Anterior cingulate cortex (tissue), 58 donors: ENCODE measurements at regions not wholly inside any gene's neighbourhood (a gene's known extent, or its start where the extent isn't known, plus 50 kb on each side); places are given as distances from the start of the nearest gene placed in this dataset.
"Not testable (repeated sequence)": the region's sequence is repeated elsewhere in the genome, so short reads cannot be mapped to it uniquely, and the experiment has no call there.

Experiments used
- DNase-seq, 58 donors: peaks; one replicate each; lab custom pipeline; 2025; lab: John Stamatoyannopoulos, UW

DNA sequence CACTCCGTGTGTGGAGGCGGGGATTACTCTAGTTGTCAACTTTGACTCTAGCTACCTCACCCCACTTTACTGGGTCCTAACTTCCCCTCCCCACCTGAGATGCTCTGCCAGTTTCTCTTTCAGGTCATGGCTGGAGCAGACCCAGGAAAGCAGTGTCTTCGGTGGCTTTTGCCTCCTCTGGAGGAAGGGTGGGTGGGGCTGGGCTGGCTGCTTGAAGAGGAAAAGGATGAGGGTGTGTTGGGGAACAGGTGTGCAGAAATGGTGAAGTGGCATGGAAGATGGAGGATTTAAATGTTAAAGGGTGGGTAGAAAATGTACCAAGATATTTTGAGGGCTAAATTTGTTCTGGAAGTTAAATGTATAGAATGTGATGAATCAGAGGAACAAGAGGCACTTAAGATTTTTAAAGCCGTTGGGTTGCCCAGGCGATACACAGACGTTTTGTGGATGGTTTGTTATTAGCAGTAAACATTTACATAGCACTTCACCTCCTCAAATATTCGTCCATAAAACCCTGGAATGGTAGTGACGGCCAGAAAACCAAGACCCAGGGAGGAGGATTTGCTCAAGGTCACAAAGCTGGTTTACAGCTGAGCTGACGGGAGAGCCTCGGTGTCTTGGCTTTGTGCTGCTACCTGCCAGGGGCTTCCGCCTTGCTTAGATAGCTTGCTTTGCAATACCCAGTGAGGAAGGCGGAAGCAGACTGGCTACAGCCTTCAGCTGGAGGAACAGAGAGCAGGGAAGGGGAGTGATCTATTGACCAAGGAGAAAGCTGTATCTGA is 72.2 kb upstream of the PRMT8 start:
- DNase-seq, result peak in 1 of 58 donors; percentile 10

GRCh38 chr12:3419558-3419957 is 71.4 kb upstream of the PRMT8 start:
- no peak for DNase-seq

DNA sequence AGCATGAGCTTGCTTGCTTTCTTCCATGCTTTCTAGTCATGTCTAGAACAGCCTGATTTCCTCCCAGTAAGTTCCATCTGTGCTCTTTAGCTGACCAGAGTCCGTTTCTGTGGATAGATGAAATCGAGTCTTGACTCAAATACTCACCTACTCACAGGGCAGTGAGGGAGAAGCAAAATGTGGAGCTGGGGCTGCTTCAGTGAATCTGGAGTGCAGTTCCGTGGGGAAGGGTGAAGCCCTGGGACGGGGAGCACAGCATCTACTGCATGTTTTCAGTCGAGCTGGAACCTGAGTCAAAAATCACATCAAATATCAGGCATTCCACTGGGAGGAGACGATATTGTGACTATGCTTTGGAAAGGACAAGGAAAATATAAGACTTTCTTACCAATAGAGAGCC is 70.3 kb upstream of the PRMT8 start:
- DNase-seq, result peak in 18 of 58 donors; percentile 4 to 60 (median 18)

DNA sequence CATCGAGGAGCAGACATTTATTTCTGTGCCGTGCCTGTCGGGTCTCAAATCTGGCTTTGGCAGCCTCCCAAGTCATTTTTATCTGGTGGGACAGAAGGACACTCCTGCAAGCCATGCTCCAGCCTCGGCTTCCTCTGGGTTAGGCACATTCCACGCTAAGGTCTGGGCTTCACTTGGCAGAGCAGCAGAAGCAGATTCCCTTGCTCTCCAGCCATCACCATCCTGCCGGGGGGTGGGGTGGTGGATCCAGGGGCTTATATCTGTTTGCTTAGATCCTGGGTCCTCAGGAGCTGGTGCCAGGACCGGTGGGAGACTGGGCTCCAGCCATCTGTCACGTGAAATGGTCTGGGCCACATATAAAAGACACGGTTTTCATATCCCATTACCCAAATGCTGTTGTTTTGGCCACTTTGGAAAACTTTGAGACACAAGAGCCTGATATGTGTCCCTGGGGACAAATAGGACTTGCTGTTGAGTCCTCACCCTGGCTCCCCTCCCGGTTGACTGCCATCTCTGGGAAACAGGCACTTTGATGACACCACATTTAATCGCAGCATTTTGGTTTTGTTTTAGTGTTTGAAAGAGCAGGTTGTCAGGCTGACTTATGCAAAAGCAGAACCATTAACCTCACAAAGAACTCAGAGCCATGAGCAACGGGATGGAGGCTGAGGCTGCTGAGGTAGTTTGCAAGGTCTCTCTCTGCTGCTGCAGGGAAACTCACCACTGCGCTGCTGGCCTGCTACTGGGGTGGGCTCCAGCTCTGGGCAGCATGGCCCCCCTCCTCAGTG is 69.6 kb upstream of the PRMT8 start:
- peak in 3 of 58 donors; percentile 14 to 34 (median 18) for DNase-seq

- not testable (repeated sequence) for DNase-seq
Measured at GRCh38 chr12:3424796-3425195, 66.2 kb upstream of the PRMT8 start.

DNA sequence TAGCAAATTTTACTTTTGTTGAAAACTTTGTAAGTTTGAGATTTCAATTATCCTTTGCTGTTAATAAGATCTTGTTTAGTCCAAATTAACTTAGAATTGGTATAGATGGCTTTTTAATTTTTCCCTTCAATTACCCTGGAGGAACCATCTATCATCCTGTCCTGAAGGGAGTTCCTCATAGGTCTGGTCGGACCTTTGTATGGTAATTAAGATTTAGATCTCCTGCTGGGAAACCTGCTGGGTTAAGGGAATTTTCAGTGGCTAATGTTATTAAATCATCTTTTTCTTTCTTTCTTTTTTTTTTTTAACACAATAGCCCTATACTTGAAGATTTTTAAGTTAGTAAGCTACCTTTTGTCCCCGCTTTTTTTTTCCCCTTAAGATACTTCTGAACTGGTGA is 63.0 kb upstream of the PRMT8 start:
- DNase-seq, result no peak

GRCh38 chr12:3428631-3429030 is 62.4 kb upstream of the PRMT8 start:
- no peak for DNase-seq

GRCh38 chr12:3429523-3429922 is 61.5 kb upstream of the PRMT8 start:
- DNase-seq, result not testable (repeated sequence)

GRCh38 chr12:3431686-3432085 is 59.3 kb upstream of the PRMT8 start:
- no peak for DNase-seq

- DNase-seq, result no peak
Measured at GRCh38 chr12:3432176-3432742, 58.7 kb upstream of the PRMT8 start.

DNA sequence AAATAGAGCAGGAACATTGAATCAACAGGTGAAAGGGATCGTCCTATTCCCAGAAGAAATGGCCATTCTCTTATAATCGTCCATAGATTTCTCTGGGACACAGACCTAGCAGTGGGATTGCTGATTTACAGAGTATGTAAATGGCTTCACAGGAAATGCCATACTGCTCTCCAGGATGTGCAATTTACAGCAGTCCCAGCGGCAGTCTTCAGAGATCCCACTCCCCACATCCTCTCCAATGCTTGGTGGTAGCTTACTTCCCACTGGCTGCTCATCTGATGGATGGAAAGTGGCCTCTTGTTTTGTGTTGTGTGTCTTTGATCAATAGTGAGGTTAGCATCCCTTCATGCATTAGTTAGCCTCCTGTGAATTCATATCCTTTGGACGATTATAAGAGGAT is 58.1 kb upstream of the PRMT8 start:
- DNase-seq, result no peak

GRCh38 chr12:3436461-3437065 is 54.4 kb upstream of the PRMT8 start:
- no peak for DNase-seq

DNA sequence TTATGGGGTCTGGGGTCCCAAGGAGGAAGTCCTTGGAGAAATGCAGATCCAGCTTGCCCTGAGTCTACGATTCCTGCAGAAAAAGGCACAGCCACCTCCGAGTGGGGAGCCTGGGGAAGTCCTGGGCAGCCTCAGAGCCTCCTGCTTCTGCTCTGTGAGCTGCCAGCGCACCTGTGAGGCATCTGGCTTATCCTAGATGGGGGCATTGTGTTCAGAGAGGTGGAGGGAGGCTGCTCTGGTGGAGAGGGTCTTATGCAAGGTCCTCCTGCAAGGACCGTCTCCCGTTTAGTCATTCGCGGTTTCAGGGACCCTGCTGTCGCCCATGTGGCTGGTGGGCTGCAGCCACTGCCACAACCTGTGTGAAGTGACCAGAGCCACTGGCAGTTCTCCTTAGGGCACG is 53.0 kb upstream of the PRMT8 start:
- DNase-seq, result no peak

- DNase-seq, result no peak
Measured at GRCh38 chr12:3438401-3438800, 52.6 kb upstream of the PRMT8 start.
